H9 (cell line): ENCODE measurements at regions not wholly inside any gene's neighbourhood (a gene's known extent, or its start where the extent isn't known, plus 50 kb on each side); places are given as distances from the start of the nearest gene placed in this dataset.

Experiments used
- DNase-seq: peaks from one replicate; pipeline ENCODE4 v3.0.0-alpha.2; 2017
- H2AFZ ChIP-seq: one replicate; pipeline ENCODE4 v1.6.1; 2013; ENCODE audit warnings: mild to moderate bottlenecking, low read length, control low read depth, moderate library complexity
- H2AK5ac ChIP-seq: 2 replicates; pipeline ENCODE4 v1.6.1; 2013; ENCODE audit warnings: low read length, control low read depth, mixed read lengths; ENCODE audit not compliant: insufficient read length
- H2BK120ac ChIP-seq: one replicate; pipeline ENCODE4 v1.6.1; 2013; ENCODE audit warnings: low read depth, mild to moderate bottlenecking, low read length, control low read depth, inconsistent platforms; ENCODE audit not compliant: poor library complexity, severe bottlenecking
- H2BK12ac ChIP-seq: 2 replicates; pipeline ENCODE4 v1.6.1; 2013; ENCODE audit warnings: low read length, control low read depth, mixed read lengths, low read depth; ENCODE audit not compliant: insufficient read length
- H2BK15ac ChIP-seq: 2 replicates; pipeline ENCODE4 v1.6.1; 2013; ENCODE audit warnings: low read depth, low read length, control low read depth
- H2BK20ac ChIP-seq: one replicate; pipeline ENCODE4 v1.6.1; 2013; ENCODE audit warnings: low read depth, mild to moderate bottlenecking, low read length, control low read depth, inconsistent platforms; ENCODE audit not compliant: poor library complexity, severe bottlenecking
- H2BK5ac ChIP-seq: 2 replicates; pipeline ENCODE4 v1.6.1; 2013; ENCODE audit warnings: low read length, control low read depth, mixed read lengths; ENCODE audit not compliant: insufficient read length
- H3K14ac ChIP-seq: 2 replicates; pipeline ENCODE4 v1.6.1; 2013; ENCODE audit warnings: low read length, control low read depth; ENCODE audit not compliant: insufficient read depth
- H3K18ac ChIP-seq: 2 replicates; pipeline ENCODE4 v1.6.1; 2013; ENCODE audit warnings: low read depth, mild to moderate bottlenecking, mixed read lengths, low read length, control low read depth; ENCODE audit not compliant: insufficient read length
- H3K23ac ChIP-seq: 2 replicates; pipeline ENCODE4 v1.6.1; 2013; ENCODE audit warnings: low read length, control low read depth, mixed read lengths, low read depth; ENCODE audit not compliant: insufficient read length
- H3K23me2 ChIP-seq: 2 replicates; pipeline ENCODE4 v1.6.1; 2013; ENCODE audit warnings: low read depth, mild to moderate bottlenecking, mixed read lengths, low read length, control low read depth; ENCODE audit not compliant: insufficient read length, poor library complexity, severe bottlenecking
- H3K27ac ChIP-seq: 2 replicates; pipeline ENCODE4 v1.5.1; 2013; ENCODE audit warnings: low read length, control low read depth, mixed read lengths, low read depth; ENCODE audit not compliant: insufficient read length
- H3K27me3 ChIP-seq: 2 replicates; pipeline ENCODE4 v1.6.1; 2013; ENCODE audit warnings: low read length, control low read depth, inconsistent platforms; ENCODE audit not compliant: insufficient read depth
- H3K4ac ChIP-seq: 2 replicates; pipeline ENCODE4 v1.6.1; 2013; ENCODE audit warnings: low read depth, mild to moderate bottlenecking, control low read depth, inconsistent platforms, low read length, moderate library complexity
- H3K4me1 ChIP-seq: 2 replicates; pipeline ENCODE4 v1.6.1; 2013; ENCODE audit warnings: low read length, control low read depth, inconsistent platforms; ENCODE audit not compliant: insufficient read depth
- H3K4me2 ChIP-seq: 2 replicates; pipeline ENCODE4 v1.6.1; 2013; ENCODE audit warnings: low read length, control low read depth, mixed read lengths; ENCODE audit not compliant: insufficient read length, insufficient read depth
- H3K56ac ChIP-seq: 2 replicates; pipeline ENCODE4 v1.6.1; 2013; ENCODE audit warnings: low read depth, mild to moderate bottlenecking, mixed read lengths, low read length, control low read depth; ENCODE audit not compliant: insufficient read length
- H3K79me1 ChIP-seq: 2 replicates; pipeline ENCODE4 v1.6.1; 2013; ENCODE audit warnings: low read depth, mild to moderate bottlenecking, moderate library complexity, low read length, control low read depth, inconsistent platforms; ENCODE audit not compliant: insufficient read depth, poor library complexity, severe bottlenecking
- H3K79me2 ChIP-seq: 2 replicates; pipeline ENCODE4 v1.6.1; 2013; ENCODE audit warnings: low read length, control low read depth, inconsistent platforms; ENCODE audit not compliant: insufficient read depth
- H3K9ac ChIP-seq: 2 replicates; pipeline ENCODE4 v1.6.1; 2013; ENCODE audit warnings: low read length, control low read depth, mixed read lengths; ENCODE audit not compliant: insufficient read length; ENCODE audit errors: extremely low read depth
- H3K9me3 ChIP-seq: one replicate; pipeline ENCODE4 v1.6.1; 2013; ENCODE audit warnings: low read depth, low read length, inconsistent platforms; ENCODE audit not compliant: control insufficient read depth
- H3T11ph ChIP-seq: one replicate; pipeline ENCODE4 v1.6.1; 2013; ENCODE audit warnings: mild to moderate bottlenecking, low read length, control low read depth, inconsistent platforms
- H4K20me1 ChIP-seq: one replicate; pipeline ENCODE4 v1.6.1; 2013; ENCODE audit not compliant: control insufficient read depth, insufficient read length, insufficient read depth
- H4K5ac ChIP-seq: 2 replicates; pipeline ENCODE4 v1.6.1; 2013; ENCODE audit warnings: low read depth, mild to moderate bottlenecking, mixed read lengths, low read length, control low read depth; ENCODE audit not compliant: insufficient read length
- H4K8ac ChIP-seq: replicated peaks from 2 replicates; pipeline ENCODE4 v1.6.1; 2013; ENCODE audit warnings: low read length, control low read depth, mixed read lengths, low read depth; ENCODE audit not compliant: insufficient read length
- H4K91ac ChIP-seq: 2 replicates; pipeline ENCODE4 v1.6.1; 2013; ENCODE audit warnings: low read depth, mild to moderate bottlenecking, moderate library complexity, mixed read lengths, low read length, control low read depth; ENCODE audit not compliant: insufficient read length
- H3K27ac Mint-ChIP-seq, 3 experiments: 2 replicates in 2 of 3; 3 replicates in 1 of 3; pipeline ENCODE4 v1.8.0; 2020 to 2021; ENCODE audit warnings: mixed read lengths in 3 of 3, mild to moderate bottlenecking in 1 of 3, moderate library complexity in 1 of 3
- H3K27me3 Mint-ChIP-seq: 2 replicates; pipeline ENCODE4 v1.8.0; 2021; ENCODE audit warnings: low read depth, mild to moderate bottlenecking, moderate library complexity, mixed read lengths
- H3K36me3 Mint-ChIP-seq, 3 experiments: 2 replicates in 2 of 3; 3 replicates in 1 of 3; pipeline ENCODE4 v1.8.0; 2020 to 2021; ENCODE audit warnings: low read depth in 3 of 3, mixed read lengths in 3 of 3; ENCODE audit not compliant: insufficient read depth in 1 of 3
- H3K4me1 Mint-ChIP-seq, 2 experiments: 2 replicates each; pipeline ENCODE4 v1.8.0; 2020; ENCODE audit warnings: mixed read lengths in 2 of 2
- H3K4me3 Mint-ChIP-seq, 2 experiments: 2 replicates in 1 of 2; 3 replicates in 1 of 2; pipeline ENCODE4 v1.8.0; 2020 to 2021; ENCODE audit warnings: mild to moderate bottlenecking in 2 of 2, mixed read lengths in 2 of 2, moderate library complexity in 1 of 2
- H3K9me3 Mint-ChIP-seq, 2 experiments: 2 replicates in 1 of 2; 3 replicates in 1 of 2; pipeline ENCODE4 v1.8.0; 2020; ENCODE audit warnings: mild to moderate bottlenecking in 2 of 2, mixed read lengths in 2 of 2, moderate library complexity in 1 of 2
- WGBS: extraction: QIAGEN DNeasy Blood & Tissue Kit; methylation state at CpG from one replicate; pipeline ENCODE4 v1.1.7; 2013; ENCODE audit warnings: missing lambda C conversion rate, low lambda C conversion rate, mixed read lengths; ENCODE audit not compliant: insufficient read length; ENCODE audit errors: extremely low coverage; 5-methylcytosine and 5-hydroxymethylcytosine counted together
- TF ChIP-seq, protein P1 (sequence below): fragments of 200-600 bp; sonication (generic); conservative IDR thresholded peaks from 3 replicates; pipeline ENCODE4 v1.8.0; 2021; ENCODE audit warnings: antibody characterized with exemption, mild to moderate bottlenecking

DNA sequence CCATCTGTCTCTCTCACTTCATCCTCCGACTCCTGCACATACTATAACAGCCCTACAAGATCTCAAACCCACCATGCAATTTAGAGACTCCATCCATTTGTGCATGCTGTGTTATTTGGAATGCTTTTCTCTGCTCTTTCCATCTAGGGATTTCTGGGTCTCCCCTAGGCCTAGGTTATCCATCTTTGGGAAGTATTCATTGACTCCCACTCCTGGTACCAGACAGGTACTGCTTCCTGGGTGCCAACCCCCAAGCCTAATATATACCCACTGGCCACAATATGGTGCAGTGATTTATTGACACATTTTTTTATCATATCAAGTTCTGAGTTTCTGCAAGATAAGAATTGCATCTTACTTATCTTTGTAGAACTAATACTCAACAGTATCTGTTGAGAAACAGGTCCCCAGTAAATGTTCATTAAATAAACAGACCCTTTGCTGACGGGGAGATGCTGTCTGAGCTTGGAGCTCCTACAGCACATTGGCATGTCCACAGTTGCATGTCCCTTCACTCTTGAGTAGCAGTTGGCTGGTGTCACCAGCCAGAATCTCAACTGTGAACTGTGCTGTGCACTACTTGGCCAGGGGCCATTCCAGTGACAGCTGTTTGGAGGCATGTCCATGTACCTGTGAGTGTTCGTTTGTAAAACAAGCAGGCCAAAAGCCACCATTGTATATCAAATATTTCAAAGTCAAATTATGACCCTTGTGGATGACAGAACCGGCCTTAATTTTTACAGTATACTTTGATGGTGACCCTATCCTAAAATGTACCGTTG, 223.3 kb upstream of the NFE2L3 start:
- TF ChIP-seq, protein P1, sequence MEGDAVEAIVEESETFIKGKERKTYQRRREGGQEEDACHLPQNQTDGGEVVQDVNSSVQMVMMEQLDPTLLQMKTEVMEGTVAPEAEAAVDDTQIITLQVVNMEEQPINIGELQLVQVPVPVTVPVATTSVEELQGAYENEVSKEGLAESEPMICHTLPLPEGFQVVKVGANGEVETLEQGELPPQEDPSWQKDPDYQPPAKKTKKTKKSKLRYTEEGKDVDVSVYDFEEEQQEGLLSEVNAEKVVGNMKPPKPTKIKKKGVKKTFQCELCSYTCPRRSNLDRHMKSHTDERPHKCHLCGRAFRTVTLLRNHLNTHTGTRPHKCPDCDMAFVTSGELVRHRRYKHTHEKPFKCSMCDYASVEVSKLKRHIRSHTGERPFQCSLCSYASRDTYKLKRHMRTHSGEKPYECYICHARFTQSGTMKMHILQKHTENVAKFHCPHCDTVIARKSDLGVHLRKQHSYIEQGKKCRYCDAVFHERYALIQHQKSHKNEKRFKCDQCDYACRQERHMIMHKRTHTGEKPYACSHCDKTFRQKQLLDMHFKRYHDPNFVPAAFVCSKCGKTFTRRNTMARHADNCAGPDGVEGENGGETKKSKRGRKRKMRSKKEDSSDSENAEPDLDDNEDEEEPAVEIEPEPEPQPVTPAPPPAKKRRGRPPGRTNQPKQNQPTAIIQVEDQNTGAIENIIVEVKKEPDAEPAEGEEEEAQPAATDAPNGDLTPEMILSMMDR: no peak
- Histone ChIP-seq H3K4ac (no peak overlapping the region), H3K14ac (no peak overlapping the region), H4K91ac (no peak overlapping the region), H2AK5ac (no peak overlapping the region), H3T11ph (no peak overlapping the region), H3K79me2 (no peaks in the 10 kb centered on the region), H3K9me3 (no peaks in the 10 kb centered on the region), H3K56ac (no peak overlapping the region), H2BK120ac (no peak overlapping the region), H3K4me2 (no peak overlapping the region), H3K23me2 (no peaks in the 10 kb centered on the region), H4K20me1 (no peaks in the 10 kb centered on the region), H2BK20ac (no peak overlapping the region), H2BK5ac (no peak overlapping the region), H3K79me1 (no peaks in the 10 kb centered on the region), H3K18ac (no peak overlapping the region), H2BK12ac (no peak overlapping the region), H3K4me1 (no peaks in the 10 kb centered on the region; the same call in 1 of the 2 replicates), H3K27me3 (no peaks in the 10 kb centered on the region), H4K5ac (no peak overlapping the region), H2BK15ac (no peak overlapping the region), H3K27ac (no peak overlapping the region), H2AFZ (no peak overlapping the region), H3K9ac (no peak overlapping the region), H4K8ac (no peak overlapping the region), H3K23ac (no peak overlapping the region)
- no peak for DNase-seq
- WGBS: no CpG with 5 or more reads among the region's 5 CpGs
- Mint-ChIP-seq H3K4me1 (peaks cover 7 to 8% of the 10 kb centered on the region in 2 experiments), H3K36me3 (peaks cover 3 to 14% (median 5%) of the 10 kb centered on the region in 3 experiments; a peak in 3 of 7 replicates), H3K9me3 (peaks cover 8 to 9% of the 10 kb centered on the region in 2 experiments; a peak in 4 of 5 replicates), H3K27ac (no peak overlapping the region), H3K27me3 (peaks cover 1% of the 10 kb centered on the region), H3K4me3 (no peak overlapping the region)
